HEK293T (cell line): ENCODE measurements at regions not wholly inside any gene's neighbourhood (a gene's known extent, or its start where the extent isn't known, plus 50 kb on each side); places are given as distances from the start of the nearest gene placed in this dataset.

ENCODE experiments used
- ARNT ChIP-seq: fragments of 450-650 bp; IDR thresholded peaks from 2 replicates; pipeline ENCODE4 v1.6.1; 2017; ENCODE audit warnings: mild to moderate bottlenecking
- BHLHE40 ChIP-seq: fragments of 450-650 bp; IDR thresholded peaks from 2 replicates; pipeline ENCODE4 v1.6.1; 2016; ENCODE audit warnings: mild to moderate bottlenecking, moderate library complexity, borderline replicate concordance
- FOXA1 ChIP-seq: fragments of 450-650 bp; IDR thresholded peaks from 2 replicates; pipeline ENCODE4 v1.6.1; 2016; ENCODE audit warnings: mild to moderate bottlenecking
- FOXK2 ChIP-seq: fragments of 450-650 bp; IDR thresholded peaks from 2 replicates; pipeline ENCODE4 v1.6.1; 2016; ENCODE audit warnings: mild to moderate bottlenecking
- FOXM1 ChIP-seq: fragments of 450-650 bp; IDR thresholded peaks from 2 replicates; pipeline ENCODE4 v1.6.1; 2017; ENCODE audit warnings: mild to moderate bottlenecking, borderline replicate concordance
- HDGF ChIP-seq: fragments of 450-650 bp; IDR thresholded peaks from 2 replicates; pipeline ENCODE4 v1.6.1; 2017; ENCODE audit warnings: antibody characterized with exemption, borderline replicate concordance
- NFRKB ChIP-seq: fragments of 450-650 bp; IDR thresholded peaks from 2 replicates; pipeline ENCODE4 v1.6.1; 2016; ENCODE audit warnings: mild to moderate bottlenecking, moderate library complexity
- SP1 ChIP-seq: fragments of 450-650 bp; IDR thresholded peaks from 2 replicates; pipeline ENCODE4 v1.6.1; 2017
- SUZ12 ChIP-seq: fragments of 450-650 bp; IDR thresholded peaks from 2 replicates; pipeline ENCODE4 v1.6.1; 2016; ENCODE audit warnings: mild to moderate bottlenecking

DNA sequence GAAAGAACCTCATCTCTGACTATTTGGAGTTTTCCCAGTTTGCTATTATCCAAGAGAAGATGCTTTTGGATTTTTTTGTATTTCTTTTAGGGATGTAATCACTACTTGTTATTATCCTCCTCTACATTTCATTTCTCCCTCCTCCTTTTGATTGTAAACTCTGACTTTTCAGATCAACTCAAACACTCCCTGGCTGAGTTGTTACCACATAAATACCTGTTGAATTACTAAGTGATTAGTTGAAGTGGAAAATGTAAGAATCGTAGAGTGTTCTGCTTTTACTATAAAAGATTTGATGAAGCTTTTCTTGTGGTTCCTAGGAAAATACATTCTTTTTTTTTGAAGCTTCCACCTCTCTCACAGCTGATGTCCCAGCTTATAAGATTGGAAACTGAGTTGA lies 164.1 kb upstream of the C1GALT1 start:
- TF ChIP-seq SP1 (no peak), FOXM1 (no peak), FOXA1 (no peak), ARNT (no peak), FOXK2 (no peak), BHLHE40 (no peak), NFRKB (no peak), HDGF (no peak), SUZ12 (no peak)
